ENCODE measurements at regions not wholly inside any gene's neighbourhood (a gene's known extent, or its start where the extent isn't known, plus 50 kb on each side); places are given as distances from the start of the nearest gene placed in this dataset.

- Histone ChIP-seq H3K4me2 (ENCODE audit: low read depth, low read length) (no peak overlapping the region), H3K4me1 (ENCODE audit: insufficient read depth, low read length) (no peaks in the 10 kb centered on the region), H3K79me2 (ENCODE audit: insufficient read depth, low read length) (no peaks in the 10 kb centered on the region), H3K9ac (ENCODE audit: insufficient read depth, low read depth, low read length) (no peak overlapping the region), H3K27ac (ENCODE audit: extremely low read length, insufficient read depth, low read length) (no peak overlapping the region), H2AFZ (ENCODE audit: low read length) (no peak overlapping the region), H3K9me3 (ENCODE audit: low read length) (peaks cover 7% of the 10 kb centered on the region; the same call in 1 of the 2 replicates), H3K4me3 (replicated peaks in 1 of 3; ENCODE audit: insufficient read depth in 1 of 3, low read depth in 2 of 3, low read length in 3 of 3) (no peak overlapping the region), H3K36me3 (replicated peaks in 1 of 2; ENCODE audit: control insufficient read depth in 1 of 2, insufficient read depth in 2 of 2, low read length in 2 of 2) (no peaks in the 10 kb centered on the region), H3K27me3 (ENCODE audit: control insufficient read depth in 1 of 2, insufficient read depth in 2 of 2, low read length in 2 of 2) (no peaks in the 10 kb centered on the region), H4K20me1 (ENCODE audit: insufficient read depth, low read length) (no peaks in the 10 kb centered on the region)
- no TSS peak for BruUV-seq (replicated peaks)
- intact Hi-C loops (cut with micrococcal nuclease; ENCODE audit: unreplicated experiment), result no loop called here
- DNase-seq (ENCODE audit: low spot score) (no peak), FAIRE-seq (no peak), ATAC-seq (no peak)
- CTCF ChIA-PET (ENCODE audit: low intra/inter-chr PET ratio, low total read pairs), result no interaction called here
- 10% methylated on average over 2 of the region's 2 CpGs for WGBS (ENCODE audit: low lambda C conversion rate)
- in situ Hi-C loops (cut with HindIII; ENCODE audit: extremely low pct_ligation_motif_present, low pct_unique_long_range_greater_than_20kb), result loop anchor here (5.0 kb wide), 1 partner anchor 128 kb away; no protein-coding TSS in a partner anchor
- TF ChIP-seq SMYD3 (CRISPR knock-in tag; IDR thresholded peaks at IDR 0.05) (no peak), GABPB1 (CRISPR knock-in tag; IDR thresholded peaks at IDR 0.05) (no peak), SP5 (CRISPR knock-in tag; IDR thresholded peaks at IDR 0.05; ENCODE audit: borderline replicate concordance, low read depth) (no peak), SSRP1 (CRISPR knock-in tag; IDR thresholded peaks at IDR 0.05) (no peak), SNAPC5 (CRISPR knock-in tag; IDR thresholded peaks at IDR 0.05; ENCODE audit: borderline replicate concordance) (no peak), AGO1 (IDR thresholded peaks at IDR 0.05; ENCODE audit: low read depth, low read length, poor library complexity, severe bottlenecking) (no peak), MYNN (CRISPR knock-in tag; IDR thresholded peaks at IDR 0.05; ENCODE audit: low read depth) (no peak), MIER3 (CRISPR knock-in tag; IDR thresholded peaks at IDR 0.05; ENCODE audit: borderline replicate concordance) (no peak)
- TF ChIP-seq, protein P1, sequence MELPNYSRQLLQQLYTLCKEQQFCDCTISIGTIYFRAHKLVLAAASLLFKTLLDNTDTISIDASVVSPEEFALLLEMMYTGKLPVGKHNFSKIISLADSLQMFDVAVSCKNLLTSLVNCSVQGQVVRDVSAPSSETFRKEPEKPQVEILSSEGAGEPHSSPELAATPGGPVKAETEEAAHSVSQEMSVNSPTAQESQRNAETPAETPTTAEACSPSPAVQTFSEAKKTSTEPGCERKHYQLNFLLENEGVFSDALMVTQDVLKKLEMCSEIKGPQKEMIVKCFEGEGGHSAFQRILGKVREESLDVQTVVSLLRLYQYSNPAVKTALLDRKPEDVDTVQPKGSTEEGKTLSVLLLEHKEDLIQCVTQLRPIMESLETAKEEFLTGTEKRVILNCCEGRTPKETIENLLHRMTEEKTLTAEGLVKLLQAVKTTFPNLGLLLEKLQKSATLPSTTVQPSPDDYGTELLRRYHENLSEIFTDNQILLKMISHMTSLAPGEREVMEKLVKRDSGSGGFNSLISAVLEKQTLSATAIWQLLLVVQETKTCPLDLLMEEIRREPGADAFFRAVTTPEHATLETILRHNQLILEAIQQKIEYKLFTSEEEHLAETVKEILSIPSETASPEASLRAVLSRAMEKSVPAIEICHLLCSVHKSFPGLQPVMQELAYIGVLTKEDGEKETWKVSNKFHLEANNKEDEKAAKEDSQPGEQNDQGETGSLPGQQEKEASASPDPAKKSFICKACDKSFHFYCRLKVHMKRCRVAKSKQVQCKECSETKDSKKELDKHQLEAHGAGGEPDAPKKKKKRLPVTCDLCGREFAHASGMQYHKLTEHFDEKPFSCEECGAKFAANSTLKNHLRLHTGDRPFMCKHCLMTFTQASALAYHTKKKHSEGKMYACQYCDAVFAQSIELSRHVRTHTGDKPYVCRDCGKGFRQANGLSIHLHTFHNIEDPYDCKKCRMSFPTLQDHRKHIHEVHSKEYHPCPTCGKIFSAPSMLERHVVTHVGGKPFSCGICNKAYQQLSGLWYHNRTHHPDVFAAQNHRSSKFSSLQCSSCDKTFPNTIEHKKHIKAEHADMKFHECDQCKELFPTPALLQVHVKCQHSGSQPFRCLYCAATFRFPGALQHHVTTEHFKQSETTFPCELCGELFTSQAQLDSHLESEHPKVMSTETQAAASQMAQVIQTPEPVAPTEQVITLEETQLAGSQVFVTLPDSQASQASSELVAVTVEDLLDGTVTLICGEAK (IDR thresholded peaks at IDR 0.05), result no peak
- TF ChIP-seq, protein P1 (CRISPR knock-in tag; IDR thresholded peaks at IDR 0.05), result no peak
- POLR2A ChIA-PET, result no interaction called here
Measured at GRCh38 chr15:92224843-92225242, 168.8 kb upstream of the ST8SIA2 start.

All from HepG2 (cell line).